Chondrocyte (in vitro differentiated cells): ENCODE measurements at regions not wholly inside any gene's neighbourhood (a gene's known extent, or its start where the extent isn't known, plus 50 kb on each side); places are given as distances from the start of the nearest gene placed in this dataset.

Experiments
- DNase-seq: peaks from one replicate; pipeline ENCODE4 v3.0.0; 2021; ENCODE audit warnings: mixed read lengths, low spot score
- H3K27ac Mint-ChIP-seq: one replicate; pipeline ENCODE4 v1.8.0; 2021; ENCODE audit warnings: mild to moderate bottlenecking, moderate library complexity, mixed read lengths; ENCODE audit not compliant: unreplicated experiment
- H3K27me3 Mint-ChIP-seq: 2 replicates; pipeline ENCODE4 v1.8.0; 2021; ENCODE audit warnings: low read depth, mixed read lengths
- H3K36me3 Mint-ChIP-seq: 2 replicates; pipeline ENCODE4 v1.8.0; 2021; ENCODE audit warnings: low read depth, mixed read lengths
- H3K4me1 Mint-ChIP-seq: 2 replicates; pipeline ENCODE4 v1.8.0; 2021; ENCODE audit warnings: low read depth, mild to moderate bottlenecking, mixed read lengths
- H3K4me3 Mint-ChIP-seq: one replicate; pipeline ENCODE4 v1.8.0; 2021; ENCODE audit warnings: mild to moderate bottlenecking, moderate library complexity, mixed read lengths; ENCODE audit not compliant: unreplicated experiment
- H3K9me3 Mint-ChIP-seq: 2 replicates; pipeline ENCODE4 v1.8.0; 2021; ENCODE audit warnings: low read depth, mixed read lengths
- CTCF ChIP-seq: fragments of 200-600 bp; sonication (generic); IDR thresholded peaks from 2 replicates; pipeline ENCODE4 v1.5.0; 2021; ENCODE audit warnings: antibody characterized with exemption, mild to moderate bottlenecking, moderate library complexity

DNA sequence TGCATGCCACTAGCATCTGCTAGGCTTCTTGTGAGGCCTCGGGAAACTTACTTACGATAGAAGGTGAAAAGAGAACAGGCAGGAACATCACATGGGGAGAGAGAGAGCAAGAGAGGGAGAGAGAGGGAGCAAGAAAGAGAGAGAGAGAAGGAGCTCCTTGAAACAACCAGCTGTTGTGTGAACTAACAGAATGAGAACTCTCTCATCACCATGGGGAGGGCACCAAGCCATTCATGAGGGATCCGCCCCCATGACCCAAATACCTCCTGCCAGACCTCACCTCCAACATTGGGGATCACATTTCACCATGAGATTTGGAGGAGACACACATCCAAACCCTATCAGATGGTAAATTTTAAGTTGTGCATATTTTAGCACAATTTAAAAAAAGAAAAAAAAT is 1217.2 kb downstream of the TYW1 start:
- Mint-ChIP-seq H3K27me3 (peaks cover 6% of the 10 kb centered on the region), H3K4me3 (no peak overlapping the region), H3K36me3 (no peaks in the 10 kb centered on the region), H3K9me3 (peaks cover 4% of the 10 kb centered on the region), H3K27ac (no peak overlapping the region), H3K4me1 (no peaks in the 10 kb centered on the region)
- no peak for DNase-seq
- TF ChIP-seq CTCF: no peak

DNA sequence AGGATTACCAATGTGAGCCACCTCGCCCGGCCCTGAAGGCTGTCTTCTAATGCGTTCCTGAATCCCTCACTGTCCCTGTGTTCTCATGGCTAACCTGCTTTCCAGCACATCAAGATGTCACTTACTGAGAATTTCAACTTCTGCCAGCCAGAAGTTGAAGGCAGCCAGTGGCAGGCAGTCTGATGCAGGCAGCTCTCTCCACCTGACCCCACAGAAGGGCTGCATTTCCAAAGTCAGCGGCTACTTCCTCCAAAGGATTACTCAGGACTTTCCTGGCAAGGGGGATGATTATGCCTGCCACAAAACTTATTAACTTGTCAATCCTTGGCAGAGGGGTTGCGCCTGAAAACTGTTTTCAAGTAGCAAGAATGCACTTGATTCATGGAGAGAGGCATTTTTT is 1219.4 kb downstream of the TYW1 start:
- DNase-seq: no peak
- TF ChIP-seq CTCF: no peak
- Mint-ChIP-seq H3K27me3 (peaks cover 1% of the 10 kb centered on the region), H3K36me3 (no peaks in the 10 kb centered on the region), H3K27ac (no peak overlapping the region), H3K4me3 (no peak overlapping the region), H3K4me1 (no peaks in the 10 kb centered on the region), H3K9me3 (peaks cover 4% of the 10 kb centered on the region)

DNA sequence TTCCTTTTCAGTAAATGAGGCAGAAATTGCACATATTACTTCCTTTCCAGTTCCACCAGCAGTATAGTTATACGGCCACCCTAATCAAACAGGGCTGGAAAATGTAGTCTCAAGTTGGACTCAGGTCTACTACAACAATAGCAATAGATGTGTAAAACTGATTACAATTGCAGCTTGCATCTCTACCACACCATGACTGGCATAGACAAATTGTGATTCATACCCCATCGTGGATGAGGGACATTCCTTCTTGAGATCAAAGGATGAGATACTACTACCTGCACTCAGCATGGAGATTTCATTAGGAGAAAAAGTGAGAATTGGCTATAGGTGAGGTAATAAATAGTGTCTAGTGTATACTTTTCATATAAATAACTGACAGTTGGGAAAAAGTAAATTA is 1220.8 kb downstream of the TYW1 start:
- Mint-ChIP-seq H3K9me3 (peaks cover 4% of the 10 kb centered on the region), H3K36me3 (no peaks in the 10 kb centered on the region), H3K27ac (no peak overlapping the region), H3K4me1 (no peaks in the 10 kb centered on the region), H3K4me3 (no peak overlapping the region), H3K27me3 (peaks cover 1% of the 10 kb centered on the region)
- DNase-seq: no peak
- no peak for TF ChIP-seq CTCF

DNA sequence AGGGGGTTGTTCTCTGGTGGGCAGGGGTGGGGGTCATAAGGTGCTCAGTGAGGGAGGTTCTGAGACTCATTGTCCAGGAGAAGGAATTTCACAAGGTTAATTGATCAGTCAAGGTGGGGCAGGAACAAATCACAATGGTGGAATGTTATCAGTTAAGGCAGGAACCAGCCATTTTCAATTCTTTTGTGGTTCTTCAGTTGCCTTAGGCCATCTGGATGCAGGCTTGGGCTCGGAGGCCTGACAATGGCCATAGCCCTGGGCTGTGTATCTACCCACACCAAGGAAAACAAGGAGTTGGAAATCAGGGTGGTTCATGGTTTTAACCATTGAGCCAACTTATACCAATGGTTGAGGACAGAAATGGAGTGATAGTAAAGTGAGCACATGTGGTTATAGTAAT is 1221.8 kb downstream of the TYW1 start:
- H3K9me3 Mint-ChIP-seq: peaks cover 4% of the 10 kb centered on the region
- TF ChIP-seq CTCF: no peak
- H3K4me3 Mint-ChIP-seq: no peak overlapping the region
- no peaks in the 10 kb centered on the region for H3K36me3 Mint-ChIP-seq
- H3K27me3 Mint-ChIP-seq: peaks cover 1% of the 10 kb centered on the region
- H3K4me1 Mint-ChIP-seq: no peaks in the 10 kb centered on the region
- no peak overlapping the region for H3K27ac Mint-ChIP-seq
- DNase-seq: no peak

DNA sequence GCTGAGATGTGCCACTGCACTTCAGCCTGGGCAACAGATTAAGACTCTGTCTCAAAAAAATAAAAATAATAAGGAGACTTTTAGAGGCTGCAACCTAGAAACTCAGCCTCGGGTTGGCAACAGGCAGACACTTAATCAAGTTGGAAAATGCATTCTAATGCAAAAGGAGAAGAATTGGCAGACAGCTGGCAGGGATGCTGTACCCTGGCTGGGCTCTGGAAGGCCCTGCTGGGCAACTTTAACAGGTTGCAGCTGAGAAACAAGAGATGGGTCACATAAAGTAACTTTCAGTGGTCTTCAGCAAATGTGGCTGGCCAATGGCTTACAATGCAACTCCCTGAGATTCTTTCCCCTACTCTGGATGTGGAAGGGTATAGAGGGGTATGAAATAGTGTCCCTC is 1225.7 kb downstream of the TYW1 start:
- TF ChIP-seq CTCF: no peak
- Mint-ChIP-seq H3K4me3 (no peak overlapping the region), H3K4me1 (peaks cover 10% of the 10 kb centered on the region), H3K36me3 (no peaks in the 10 kb centered on the region), H3K9me3 (no peaks in the 10 kb centered on the region), H3K27me3 (no peaks in the 10 kb centered on the region), H3K27ac (no peak overlapping the region)
- DNase-seq: no peak
